GM19372 (cell line): ENCODE measurements at regions not wholly inside any gene's neighbourhood (a gene's known extent, or its start where the extent isn't known, plus 50 kb on each side); places are given as distances from the start of the nearest gene placed in this dataset.
"Not testable (repeated sequence)": the region's sequence is repeated elsewhere in the genome, so short reads cannot be mapped to it uniquely, and the experiment has no call there.

Source experiments
- ATAC-seq: cut with Tn5 transposase; IDR thresholded peaks from one replicate; pipeline ENCODE4 v1.9.1; 2021; ENCODE audit warnings: mild to moderate bottlenecking, low read depth, moderate library complexity; ENCODE audit not compliant: unreplicated experiment

- ATAC-seq = no peak
These were observed 173.5 kb downstream of the LMBRD1 start for GRCh38 chr6:69623357-69623756.

- no peak for ATAC-seq
These were observed 173.9 kb downstream of the LMBRD1 start for GRCh38 chr6:69622924-69623323.

DNA sequence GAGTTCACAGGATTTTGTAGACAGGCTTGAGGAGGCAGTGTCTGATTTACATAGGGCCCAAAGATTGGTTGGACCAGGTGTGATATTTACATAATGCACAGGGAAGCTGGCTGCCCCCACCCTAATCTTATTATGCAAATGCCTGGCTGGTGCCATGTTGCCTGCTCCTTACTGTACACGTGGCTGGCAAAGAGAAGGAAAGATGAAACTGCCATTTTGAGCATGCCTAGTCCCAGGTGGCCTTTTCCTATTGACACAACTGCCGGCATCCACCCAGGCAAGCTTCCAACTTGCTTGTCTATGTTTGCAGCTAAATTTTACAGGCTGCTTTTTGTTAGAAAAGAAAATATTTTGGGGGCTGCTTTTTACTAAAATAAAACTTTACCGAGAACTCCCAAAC is 174.6 kb downstream of the LMBRD1 start:
- no peak for ATAC-seq

- no peak for ATAC-seq
These were observed 179.6 kb downstream of the LMBRD1 start for GRCh38 chr6:69617163-69617562.

DNA sequence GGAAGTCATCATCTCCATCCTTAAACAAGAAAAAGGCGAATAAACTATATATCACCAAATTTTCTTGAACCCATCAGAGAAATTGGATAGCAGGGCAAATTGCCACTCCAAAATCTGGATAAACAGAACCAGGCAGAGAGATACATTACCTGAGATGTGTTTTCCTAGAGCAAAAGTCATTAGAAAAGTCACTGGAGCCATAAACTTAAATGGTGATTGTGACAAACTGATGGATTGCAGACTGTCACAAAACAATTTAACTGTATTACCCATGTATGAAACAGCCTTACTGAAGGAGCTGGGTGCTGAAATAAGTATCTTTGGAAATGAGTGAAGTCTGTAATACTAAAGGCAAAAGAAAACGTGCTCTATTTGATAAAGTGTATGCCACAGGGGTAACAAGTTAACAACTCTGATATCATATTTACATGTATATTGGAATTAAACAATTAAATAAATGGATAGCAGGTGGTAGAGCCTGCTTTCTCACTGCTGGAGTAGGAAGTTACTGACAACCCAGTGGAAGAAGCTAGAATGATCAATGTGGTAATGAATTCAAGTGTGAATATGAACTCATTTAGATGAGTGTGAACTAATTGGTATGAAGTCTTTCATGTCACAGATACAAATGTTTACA is 186.9 kb downstream of the LMBRD1 start:
- no peak for ATAC-seq

DNA sequence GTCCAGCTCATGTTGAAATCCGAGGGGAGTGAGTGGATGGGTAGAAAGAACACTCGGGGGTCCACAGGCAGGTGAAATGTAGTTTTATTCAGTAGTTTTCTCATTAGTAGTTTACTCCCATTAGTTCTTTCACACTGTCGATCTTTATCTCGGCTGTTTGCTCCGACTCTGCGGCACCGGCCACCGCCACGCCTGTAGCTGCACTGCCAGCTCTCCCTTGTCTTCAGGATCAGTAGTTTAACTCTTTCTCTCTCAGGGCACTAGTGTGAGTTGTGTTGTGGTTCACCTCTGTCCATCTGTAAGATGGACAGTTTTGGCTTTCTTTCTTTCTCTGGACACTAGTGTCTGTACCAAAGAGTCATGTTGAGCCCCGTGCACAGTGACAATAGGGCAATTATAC is 195.7 kb downstream of the LMBRD1 start:
- ATAC-seq = no peak

GRCh38 chr6:69594405-69594804 is 202.4 kb downstream of the LMBRD1 start:
- ATAC-seq = no peak

DNA sequence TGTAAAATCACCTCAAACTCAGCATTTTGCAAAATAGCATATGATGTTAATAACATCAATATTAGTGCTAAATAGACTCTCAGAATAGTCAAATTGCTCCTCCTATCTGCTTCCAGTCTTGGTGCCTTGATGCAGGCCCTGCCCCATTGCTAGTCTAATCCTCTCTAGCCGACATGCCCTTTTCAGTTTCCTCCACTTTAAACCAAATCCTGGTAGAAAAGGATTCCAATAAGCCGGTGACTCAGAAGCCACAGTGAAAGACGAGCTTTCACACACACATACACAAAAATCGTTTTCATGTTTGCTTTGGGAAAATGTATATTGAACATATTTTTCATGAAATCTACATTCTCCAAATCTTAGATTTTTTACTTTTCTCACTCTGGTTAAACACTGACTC is 203.1 kb downstream of the LMBRD1 start:
- ATAC-seq = no peak

DNA sequence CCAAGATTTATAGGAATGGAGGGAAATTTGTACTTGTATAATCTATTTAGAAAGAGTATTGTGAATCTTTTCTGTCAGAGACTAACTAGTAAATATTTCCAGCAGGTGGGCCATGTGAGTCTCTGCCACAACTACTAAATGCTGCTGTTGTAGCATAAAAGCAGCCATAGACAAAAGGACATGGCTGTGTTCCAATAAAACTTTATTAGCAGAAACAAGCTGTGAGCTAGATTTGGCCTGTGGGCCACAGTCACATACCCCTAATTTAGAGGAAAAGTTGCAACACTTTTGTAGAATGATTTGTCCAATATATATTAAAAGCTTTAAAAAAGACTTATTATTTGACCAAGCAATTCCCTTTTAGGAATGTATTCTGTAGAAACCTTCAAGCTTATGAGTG is 207.2 kb downstream of the LMBRD1 start:
- no peak for ATAC-seq

DNA sequence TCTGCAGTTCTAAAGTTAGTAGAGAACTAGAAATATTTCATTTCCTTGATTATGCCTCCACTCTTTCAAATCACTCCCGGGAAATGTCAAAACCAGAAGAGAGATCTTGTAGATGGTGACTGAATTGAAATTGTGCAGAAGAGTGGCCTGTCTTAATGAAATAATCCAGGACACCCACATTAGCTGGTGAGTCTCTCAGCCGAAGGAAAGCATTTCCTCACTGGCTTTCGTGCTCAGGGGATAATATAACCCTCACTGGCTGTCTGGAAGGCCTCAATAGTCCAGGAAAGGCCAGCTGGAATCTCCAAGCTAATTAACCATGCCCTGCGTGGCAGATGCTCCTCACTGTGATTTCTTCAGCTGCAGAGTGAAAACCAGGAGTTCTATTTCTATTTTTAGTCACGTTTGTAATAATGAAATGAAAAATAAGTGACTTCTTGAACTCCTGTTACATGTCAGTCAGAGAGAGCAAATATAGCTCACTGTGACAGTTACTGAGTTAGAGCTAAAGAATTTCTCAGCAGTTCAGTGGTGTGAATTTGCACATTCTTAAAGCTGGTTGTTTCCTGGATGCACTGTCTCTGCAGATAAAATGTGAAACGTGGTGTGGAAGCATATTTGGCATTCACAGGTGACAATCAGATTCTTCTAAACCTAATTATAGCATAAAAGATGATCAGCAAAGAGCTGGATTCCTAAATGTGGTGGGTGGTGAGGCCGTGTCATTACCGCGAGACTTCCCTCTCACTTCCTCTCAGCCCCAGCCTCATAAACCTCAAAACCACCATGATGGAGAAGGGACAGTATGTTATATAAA is 211.7 kb downstream of the LMBRD1 start:
- ATAC-seq = peak; percentile 80

GRCh38 chr6:69584536-69584912 is 212.3 kb downstream of the LMBRD1 start:
- ATAC-seq = no peak

DNA sequence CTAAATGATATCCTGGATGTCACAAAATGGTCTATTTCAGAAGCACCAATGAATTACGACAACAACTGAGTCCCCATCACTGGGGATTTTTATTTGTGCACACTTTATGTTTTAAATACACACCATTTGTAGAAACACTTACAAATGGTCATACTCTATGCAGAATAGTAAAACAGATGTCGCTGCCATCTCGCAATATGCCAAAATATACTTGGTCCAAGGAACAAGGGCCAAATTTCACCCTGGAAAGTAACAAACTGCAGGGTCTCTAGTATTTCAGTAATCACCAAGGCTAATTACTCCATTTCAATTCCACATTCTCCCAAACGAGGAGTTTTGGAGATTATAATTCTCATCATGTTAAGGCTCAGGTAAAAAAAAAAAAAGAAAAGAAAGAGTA is 215.2 kb downstream of the LMBRD1 start:
- ATAC-seq = no peak

- no peak for ATAC-seq
These were observed 216.1 kb downstream of the LMBRD1 start for GRCh38 chr6:69580706-69581105.

GRCh38 chr6:69578361-69578890 is 218.4 kb downstream of the LMBRD1 start:
- no peak for ATAC-seq

- ATAC-seq = no peak
These were observed 225.6 kb downstream of the LMBRD1 start for GRCh38 chr6:69571234-69571633.

DNA sequence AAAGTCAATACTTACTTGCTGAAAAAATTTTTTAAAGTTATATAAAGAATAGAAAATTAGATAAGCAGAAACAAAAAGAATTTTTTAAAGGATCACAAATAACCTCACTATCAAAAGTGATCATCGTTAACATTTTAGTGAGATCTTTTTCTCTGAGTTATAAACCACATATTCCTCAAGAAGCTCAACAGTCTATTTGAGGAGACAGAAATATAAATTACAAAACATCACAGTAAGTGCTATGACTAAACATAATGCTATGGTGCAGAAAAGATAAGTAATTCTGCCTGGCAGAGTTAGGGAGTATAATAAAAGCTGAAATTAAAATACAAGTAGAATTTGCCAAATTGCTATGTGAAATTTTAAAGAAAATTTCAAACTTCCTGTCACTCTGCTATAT is 226.7 kb downstream of the LMBRD1 start:
- ATAC-seq = no peak

DNA sequence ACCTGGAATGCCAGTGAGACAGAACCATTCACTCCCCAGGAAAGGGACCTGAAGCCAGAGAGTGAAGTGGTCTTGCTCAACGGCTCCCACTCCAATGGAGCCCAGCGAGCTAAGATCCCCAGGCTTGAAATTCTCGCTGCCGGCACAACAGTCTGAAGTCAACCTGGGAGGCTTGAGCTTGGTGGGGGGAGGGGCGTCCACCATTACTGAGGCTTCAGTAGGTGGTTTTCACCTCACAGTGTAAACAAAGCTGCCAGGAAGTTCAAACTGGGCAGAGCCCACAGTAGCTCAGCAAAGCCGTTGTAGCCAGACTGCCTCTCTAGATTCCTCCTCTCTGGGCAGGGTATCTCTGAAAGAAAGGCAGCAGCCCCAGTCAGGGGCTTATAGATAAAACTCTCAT is 236.2 kb downstream of the LMBRD1 start:
- ATAC-seq = not testable (repeated sequence)

- no peak for ATAC-seq
These were observed 241.6 kb downstream of the LMBRD1 start for GRCh38 chr6:69555088-69555638.

DNA sequence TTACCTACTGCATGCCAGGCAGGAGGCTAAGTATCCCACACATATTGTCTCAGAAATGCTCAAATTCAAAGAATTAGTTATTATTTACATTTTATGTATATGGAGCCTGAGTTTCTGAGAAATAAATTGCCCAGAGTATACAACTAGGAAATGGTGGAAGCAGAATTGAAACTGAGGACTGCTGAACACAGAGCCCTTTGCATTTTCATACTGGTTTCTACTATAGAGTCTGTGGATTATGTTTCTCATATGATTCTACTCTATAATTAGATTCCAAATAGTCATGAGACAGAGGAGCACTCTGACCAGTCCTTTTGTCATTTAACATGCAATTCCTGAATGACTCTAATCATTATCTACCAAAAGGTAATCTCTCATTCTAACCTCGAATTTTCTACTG is 254.3 kb downstream of the LMBRD1 start:
- ATAC-seq = peak; percentile 64

DNA sequence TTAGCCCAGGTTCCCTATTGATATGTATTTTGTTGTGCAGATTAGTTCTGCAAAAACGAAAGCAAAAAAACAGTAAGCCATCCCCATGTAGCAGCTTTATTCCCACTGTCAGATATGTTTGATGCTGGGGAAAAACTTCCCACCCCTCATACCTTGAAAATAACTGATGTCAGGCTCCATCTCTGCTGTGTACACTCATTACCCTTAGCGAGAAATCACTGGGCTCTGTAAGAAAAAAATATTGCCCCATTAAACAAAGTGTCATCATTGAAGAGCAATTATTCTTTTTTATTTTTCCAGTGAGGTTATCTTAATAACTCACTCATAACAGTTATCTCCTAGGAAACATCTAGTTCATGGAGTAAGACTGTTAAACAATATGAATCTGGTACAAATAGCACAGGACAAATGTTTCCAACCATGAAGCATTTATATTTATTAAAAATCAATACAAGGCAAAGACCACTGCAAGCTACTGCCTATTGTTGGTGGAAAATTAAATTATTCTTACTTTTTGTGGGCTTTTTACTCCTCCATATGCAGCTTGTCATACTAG is 268.8 kb downstream of the LMBRD1 start:
- ATAC-seq = no peak

DNA sequence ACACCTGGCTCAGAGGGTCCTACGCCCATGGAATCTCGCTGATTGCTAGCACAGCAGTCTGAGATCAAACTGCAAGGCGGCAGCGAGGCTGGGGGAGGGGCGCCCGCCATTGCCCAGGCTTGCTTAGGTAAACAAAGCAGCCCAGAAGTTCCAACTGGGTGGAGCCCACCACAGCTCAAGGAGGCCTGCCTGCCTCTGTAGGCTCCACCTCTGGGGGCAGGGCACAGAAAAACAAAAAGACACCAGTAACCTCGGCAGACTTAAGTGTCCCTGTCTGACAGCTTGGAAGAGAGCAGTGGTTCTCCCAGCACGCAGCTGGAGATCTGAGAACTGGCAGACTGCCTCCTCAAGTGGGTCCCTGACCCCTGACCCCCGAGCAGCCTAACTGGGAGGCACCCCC is 281.3 kb downstream of the LMBRD1 start:
- not testable (repeated sequence) for ATAC-seq
